T-helper 9 cell (primary cell): ENCODE measurements at regions not wholly inside any gene's neighbourhood (a gene's known extent, or its start where the extent isn't known, plus 50 kb on each side); places are given as distances from the start of the nearest gene placed in this dataset.

ENCODE experiments used
- DNase-seq: peaks from one replicate; pipeline ENCODE4 v3.0.0-alpha.2; 2020

- DNase-seq = no peak
Observed at GRCh38 chr4:18404642-18405041, 383.1 kb upstream of the LCORL start.

GRCh38 chr4:18403327-18403726, 381.8 kb upstream of the LCORL start:
- DNase-seq = no peak

GRCh38 chr4:18401868-18402267, 380.3 kb upstream of the LCORL start:
- DNase-seq = no peak

GRCh38 chr4:18401425-18401824, 379.9 kb upstream of the LCORL start:
- no peak for DNase-seq

- DNase-seq = no peak
Observed at GRCh38 chr4:18398661-18399060, 377.1 kb upstream of the LCORL start.

- no peak for DNase-seq
Observed at GRCh38 chr4:18397681-18398390, 376.3 kb upstream of the LCORL start.

GRCh38 chr4:18394656-18395055, 373.1 kb upstream of the LCORL start:
- DNase-seq = no peak

- DNase-seq = no peak
Observed at GRCh38 chr4:18391354-18391728, 369.8 kb upstream of the LCORL start.

- DNase-seq = no peak
Observed at GRCh38 chr4:18390655-18391353, 369.2 kb upstream of the LCORL start.

- no peak for DNase-seq
Observed at GRCh38 chr4:18389115-18389514, 367.6 kb upstream of the LCORL start.

- no peak for DNase-seq
Observed at GRCh38 chr4:18388039-18388438, 366.5 kb upstream of the LCORL start.

GRCh38 chr4:18381186-18381585, 359.6 kb upstream of the LCORL start:
- no peak for DNase-seq

GRCh38 chr4:18369561-18369960, 348.0 kb upstream of the LCORL start:
- DNase-seq = no peak

- no peak for DNase-seq
Observed at GRCh38 chr4:18366892-18367291, 345.3 kb upstream of the LCORL start.

- no peak for DNase-seq
Observed at GRCh38 chr4:18366136-18366535, 344.6 kb upstream of the LCORL start.

GRCh38 chr4:18343581-18343980, 322.0 kb upstream of the LCORL start:
- no peak for DNase-seq

- DNase-seq = no peak
Observed at GRCh38 chr4:18342847-18343246, 321.3 kb upstream of the LCORL start.

GRCh38 chr4:18321956-18322530, 300.5 kb upstream of the LCORL start:
- DNase-seq = no peak

GRCh38 chr4:18319431-18319830, 297.9 kb upstream of the LCORL start:
- DNase-seq = no peak

GRCh38 chr4:18318682-18319388, 297.3 kb upstream of the LCORL start:
- DNase-seq = no peak

GRCh38 chr4:18314731-18315130, 293.2 kb upstream of the LCORL start:
- no peak for DNase-seq

- no peak for DNase-seq
Observed at GRCh38 chr4:18297684-18298083, 276.1 kb upstream of the LCORL start.

- DNase-seq = no peak
Observed at GRCh38 chr4:18296411-18296810, 274.9 kb upstream of the LCORL start.

GRCh38 chr4:18294846-18295245, 273.3 kb upstream of the LCORL start:
- DNase-seq = no peak
